ENCODE measurements at regions not wholly inside any gene's neighbourhood (a gene's known extent, or its start where the extent isn't known, plus 50 kb on each side); places are given as distances from the start of the nearest gene placed in this dataset.

DNA sequence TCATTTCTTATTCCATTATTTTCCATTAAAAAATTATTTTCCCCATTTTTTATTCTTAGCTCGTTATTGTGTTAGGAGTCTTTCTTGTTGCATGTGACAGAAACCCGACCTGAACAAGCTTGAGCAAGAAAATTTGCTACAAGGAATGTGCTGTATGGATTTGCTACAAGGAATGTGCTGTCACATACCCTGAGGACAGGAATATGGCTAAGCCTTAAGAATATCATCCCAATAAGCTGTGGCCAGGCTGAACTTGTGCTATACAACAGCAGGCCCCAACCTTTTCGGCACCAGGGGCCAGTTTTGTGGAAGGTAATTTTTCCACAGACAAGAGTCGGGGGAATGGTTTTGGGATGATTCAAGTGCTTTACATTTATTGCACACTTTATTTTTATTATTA, 114.0 kb downstream of the TRMT11 start (continued):
- no peak for TF ChIP-seq KDM5B (IDR thresholded peaks at IDR 0.05; ENCODE audit: insufficient replicate concordance, low read depth, low read length)

DNA sequence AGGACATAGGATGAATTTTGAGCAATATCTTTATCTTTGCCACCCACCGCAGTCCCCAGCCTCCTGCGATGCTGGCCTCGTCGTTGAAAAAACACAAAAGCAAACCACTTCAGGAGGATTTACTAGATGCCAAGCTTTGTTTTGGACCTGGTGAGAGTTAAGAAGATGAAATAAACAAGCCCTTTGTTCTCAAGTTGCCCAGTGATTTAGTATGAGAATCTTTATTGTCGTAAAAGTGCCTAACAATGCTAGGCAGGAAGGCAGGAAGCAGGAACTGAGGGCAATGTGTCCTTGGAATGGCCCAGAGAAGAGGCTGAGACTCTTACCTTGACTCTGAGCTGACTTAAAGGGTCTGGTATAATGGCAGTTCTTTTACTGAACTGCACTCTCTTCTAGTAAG, 116.0 kb downstream of the TRMT11 start:
- no peaks in the 10 kb centered on the region for H3K27me3 ChIP-seq (ENCODE audit: control insufficient read depth in 2 of 2, insufficient read depth in 2 of 2, low read length in 2 of 2)
- FAIRE-seq (no peak), ATAC-seq (no peak), DNase-seq (ENCODE audit: extremely low read depth in 1 of 4, low spot score in 3 of 4) (no peak)
- WGBS (ENCODE audit: insufficient coverage, low coverage, missing lambda C conversion rate): 93% methylated on average over 5 of the region's 5 CpGs
- H4K20me1 ChIP-seq (replicated peaks; ENCODE audit: control insufficient read depth, insufficient read depth, low read length): no peaks in the 10 kb centered on the region
- peaks cover 8% of the 10 kb centered on the region for H3K9me3 ChIP-seq (replicated peaks; ENCODE audit: control insufficient read depth, insufficient read depth, low read depth, low read length)
- H2AFZ ChIP-seq (ENCODE audit: low read depth, low read length): no peak overlapping the region
- intact Hi-C loops (cut with micrococcal nuclease): no loop called here
- no peaks in the 10 kb centered on the region for H3K9me1 ChIP-seq (ENCODE audit: control insufficient read depth, insufficient read depth, low read length)
- peaks cover 19% of the 10 kb centered on the region for H3K36me3 ChIP-seq (ENCODE audit: control insufficient read depth, insufficient read depth, low read length)
- H3K4me2 ChIP-seq (ENCODE audit: insufficient read depth, low read length): no peak overlapping the region
- BruUV-seq (replicated peaks): no TSS peak
- H3K9ac ChIP-seq (ENCODE audit: insufficient read depth in 1 of 2, low read depth in 2 of 2, low read length in 2 of 2): no peak overlapping the region
- ChIA-PET CTCF (ENCODE audit: low intra/inter-chr PET ratio) (no interaction called here), POLR2A (no interaction called here)
- no peak overlapping the region for H3K4me3 ChIP-seq
- peaks cover 0 to 9% of the 10 kb centered on the region in 2 experiments; a peak in 4 of 5 replicates for H3K4me1 ChIP-seq (replicated peaks in 1 of 2; ENCODE audit: control insufficient read depth in 2 of 2, insufficient read depth in 2 of 2, low read length in 2 of 2)
- H3K79me2 ChIP-seq (ENCODE audit: control insufficient read depth, insufficient read depth, low read length): no peaks in the 10 kb centered on the region
- no peak overlapping the region for H3K27ac ChIP-seq (ENCODE audit: extremely low read depth, low read depth, low read length)
- in situ Hi-C loops (cut with MboI): no loop called here
- TF ChIP-seq ZNF311 (CRISPR knock-in tag; IDR thresholded peaks at IDR 0.05) (no peak), RBBP5 (IDR thresholded peaks at IDR 0.05; ENCODE audit: borderline replicate concordance, insufficient read depth, low read length, poor library complexity, severe bottlenecking) (no peak), YBX1 (IDR thresholded peaks at IDR 0.05) (no peak), TAF9B (IDR thresholded peaks at IDR 0.05; ENCODE audit: partially characterized antibody) (no peak), HDAC6 (IDR thresholded peaks at IDR 0.05; ENCODE audit: low read depth, low read length) (no peak), ZNF79 (CRISPR knock-in tag; IDR thresholded peaks at IDR 0.05; ENCODE audit: low read depth) (no peak), MEIS2 (IDR thresholded peaks at IDR 0.05; ENCODE audit: partially characterized antibody) (no peak), LCOR (CRISPR knock-in tag; IDR thresholded peaks at IDR 0.05) (no peak), ZNF143 (CRISPR knock-in tag; IDR thresholded peaks at IDR 0.05) (no peak), FUS (optimal IDR thresholded peaks at IDR 0.05; ENCODE audit: low read depth, low read length) (no peak)
- TF ChIP-seq, protein P1, sequence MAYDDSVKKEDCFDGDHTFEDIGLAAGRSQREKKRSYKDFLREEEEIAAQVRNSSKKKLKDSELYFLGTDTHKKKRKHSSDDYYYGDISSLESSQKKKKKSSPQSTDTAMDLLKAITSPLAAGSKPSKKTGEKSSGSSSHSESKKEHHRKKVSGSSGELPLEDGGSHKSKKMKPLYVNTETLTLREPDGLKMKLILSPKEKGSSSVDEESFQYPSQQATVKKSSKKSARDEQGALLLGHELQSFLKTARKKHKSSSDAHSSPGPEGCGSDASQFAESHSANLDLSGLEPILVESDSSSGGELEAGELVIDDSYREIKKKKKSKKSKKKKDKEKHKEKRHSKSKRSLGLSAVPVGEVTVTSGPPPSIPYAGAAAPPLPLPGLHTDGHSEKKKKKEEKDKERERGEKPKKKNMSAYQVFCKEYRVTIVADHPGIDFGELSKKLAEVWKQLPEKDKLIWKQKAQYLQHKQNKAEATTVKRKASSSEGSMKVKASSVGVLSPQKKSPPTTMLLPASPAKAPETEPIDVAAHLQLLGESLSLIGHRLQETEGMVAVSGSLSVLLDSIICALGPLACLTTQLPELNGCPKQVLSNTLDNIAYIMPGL (CRISPR knock-in tag; IDR thresholded peaks at IDR 0.05): no peak
- TF ChIP-seq, protein P2, sequence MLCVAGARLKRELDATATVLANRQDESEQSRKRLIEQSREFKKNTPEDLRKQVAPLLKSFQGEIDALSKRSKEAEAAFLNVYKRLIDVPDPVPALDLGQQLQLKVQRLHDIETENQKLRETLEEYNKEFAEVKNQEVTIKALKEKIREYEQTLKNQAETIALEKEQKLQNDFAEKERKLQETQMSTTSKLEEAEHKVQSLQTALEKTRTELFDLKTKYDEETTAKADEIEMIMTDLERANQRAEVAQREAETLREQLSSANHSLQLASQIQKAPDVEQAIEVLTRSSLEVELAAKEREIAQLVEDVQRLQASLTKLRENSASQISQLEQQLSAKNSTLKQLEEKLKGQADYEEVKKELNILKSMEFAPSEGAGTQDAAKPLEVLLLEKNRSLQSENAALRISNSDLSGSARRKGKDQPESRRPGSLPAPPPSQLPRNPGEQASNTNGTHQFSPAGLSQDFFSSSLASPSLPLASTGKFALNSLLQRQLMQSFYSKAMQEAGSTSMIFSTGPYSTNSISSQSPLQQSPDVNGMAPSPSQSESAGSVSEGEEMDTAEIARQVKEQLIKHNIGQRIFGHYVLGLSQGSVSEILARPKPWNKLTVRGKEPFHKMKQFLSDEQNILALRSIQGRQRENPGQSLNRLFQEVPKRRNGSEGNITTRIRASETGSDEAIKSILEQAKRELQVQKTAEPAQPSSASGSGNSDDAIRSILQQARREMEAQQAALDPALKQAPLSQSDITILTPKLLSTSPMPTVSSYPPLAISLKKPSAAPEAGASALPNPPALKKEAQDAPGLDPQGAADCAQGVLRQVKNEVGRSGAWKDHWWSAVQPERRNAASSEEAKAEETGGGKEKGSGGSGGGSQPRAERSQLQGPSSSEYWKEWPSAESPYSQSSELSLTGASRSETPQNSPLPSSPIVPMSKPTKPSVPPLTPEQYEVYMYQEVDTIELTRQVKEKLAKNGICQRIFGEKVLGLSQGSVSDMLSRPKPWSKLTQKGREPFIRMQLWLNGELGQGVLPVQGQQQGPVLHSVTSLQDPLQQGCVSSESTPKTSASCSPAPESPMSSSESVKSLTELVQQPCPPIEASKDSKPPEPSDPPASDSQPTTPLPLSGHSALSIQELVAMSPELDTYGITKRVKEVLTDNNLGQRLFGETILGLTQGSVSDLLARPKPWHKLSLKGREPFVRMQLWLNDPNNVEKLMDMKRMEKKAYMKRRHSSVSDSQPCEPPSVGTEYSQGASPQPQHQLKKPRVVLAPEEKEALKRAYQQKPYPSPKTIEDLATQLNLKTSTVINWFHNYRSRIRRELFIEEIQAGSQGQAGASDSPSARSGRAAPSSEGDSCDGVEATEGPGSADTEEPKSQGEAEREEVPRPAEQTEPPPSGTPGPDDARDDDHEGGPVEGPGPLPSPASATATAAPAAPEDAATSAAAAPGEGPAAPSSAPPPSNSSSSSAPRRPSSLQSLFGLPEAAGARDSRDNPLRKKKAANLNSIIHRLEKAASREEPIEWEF (CRISPR knock-in tag; IDR thresholded peaks at IDR 0.05): no peak
- TF ChIP-seq, protein P3, sequence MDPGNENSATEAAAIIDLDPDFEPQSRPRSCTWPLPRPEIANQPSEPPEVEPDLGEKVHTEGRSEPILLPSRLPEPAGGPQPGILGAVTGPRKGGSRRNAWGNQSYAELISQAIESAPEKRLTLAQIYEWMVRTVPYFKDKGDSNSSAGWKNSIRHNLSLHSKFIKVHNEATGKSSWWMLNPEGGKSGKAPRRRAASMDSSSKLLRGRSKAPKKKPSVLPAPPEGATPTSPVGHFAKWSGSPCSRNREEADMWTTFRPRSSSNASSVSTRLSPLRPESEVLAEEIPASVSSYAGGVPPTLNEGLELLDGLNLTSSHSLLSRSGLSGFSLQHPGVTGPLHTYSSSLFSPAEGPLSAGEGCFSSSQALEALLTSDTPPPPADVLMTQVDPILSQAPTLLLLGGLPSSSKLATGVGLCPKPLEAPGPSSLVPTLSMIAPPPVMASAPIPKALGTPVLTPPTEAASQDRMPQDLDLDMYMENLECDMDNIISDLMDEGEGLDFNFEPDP (CRISPR knock-in tag; IDR thresholded peaks at IDR 0.05): no peak
